WTC11 (cell line): ENCODE measurements at regions not wholly inside any gene's neighbourhood (a gene's known extent, or its start where the extent isn't known, plus 50 kb on each side); places are given as distances from the start of the nearest gene placed in this dataset.

Experiments
- ATF3 ChIP-seq: sonication (generic); formaldehyde crosslinking; conservative IDR thresholded peaks from 2 replicates; pipeline ENCODE4 v1.8.1; 2022; ENCODE audit warnings: mild to moderate bottlenecking, missing genetic modification reagents
- FOXJ3 ChIP-seq: sonication (generic); formaldehyde crosslinking; IDR thresholded peaks from 2 replicates; pipeline ENCODE4 v1.9.0; 2021; ENCODE audit warnings: missing genetic modification reagents, mild to moderate bottlenecking, borderline replicate concordance
- NFE2L1 ChIP-seq: sonication (generic); formaldehyde crosslinking; IDR thresholded peaks from 2 replicates; pipeline ENCODE4 v1.8.1; 2023; ENCODE audit warnings: missing genetic modification reagents
- NFYB ChIP-seq: sonication (generic); formaldehyde crosslinking; conservative IDR thresholded peaks from 2 replicates; pipeline ENCODE4 v1.8.0; 2022; ENCODE audit warnings: low read depth, missing genetic modification reagents
- USF1 ChIP-seq: sonication (generic); formaldehyde crosslinking; IDR thresholded peaks from 2 replicates; pipeline ENCODE4 v1.8.0; 2022; ENCODE audit warnings: mild to moderate bottlenecking, missing genetic modification reagents
- TF ChIP-seq, protein P1 (sequence below): fragments of 200-600 bp; IDR thresholded peaks from 2 replicates; pipeline ENCODE4 v1.8.0; 2022; ENCODE audit warnings: antibody characterized with exemption
- TF ChIP-seq, protein P2 (sequence below): sonication (generic); formaldehyde crosslinking; IDR thresholded peaks from 2 replicates; pipeline ENCODE4 v1.8.1; 2023; ENCODE audit warnings: mild to moderate bottlenecking, missing genetic modification reagents, moderate library complexity

GRCh38 chr5:135163391-135163790 lies 129.4 kb upstream of the PITX1 start:
- TF ChIP-seq, protein P1, sequence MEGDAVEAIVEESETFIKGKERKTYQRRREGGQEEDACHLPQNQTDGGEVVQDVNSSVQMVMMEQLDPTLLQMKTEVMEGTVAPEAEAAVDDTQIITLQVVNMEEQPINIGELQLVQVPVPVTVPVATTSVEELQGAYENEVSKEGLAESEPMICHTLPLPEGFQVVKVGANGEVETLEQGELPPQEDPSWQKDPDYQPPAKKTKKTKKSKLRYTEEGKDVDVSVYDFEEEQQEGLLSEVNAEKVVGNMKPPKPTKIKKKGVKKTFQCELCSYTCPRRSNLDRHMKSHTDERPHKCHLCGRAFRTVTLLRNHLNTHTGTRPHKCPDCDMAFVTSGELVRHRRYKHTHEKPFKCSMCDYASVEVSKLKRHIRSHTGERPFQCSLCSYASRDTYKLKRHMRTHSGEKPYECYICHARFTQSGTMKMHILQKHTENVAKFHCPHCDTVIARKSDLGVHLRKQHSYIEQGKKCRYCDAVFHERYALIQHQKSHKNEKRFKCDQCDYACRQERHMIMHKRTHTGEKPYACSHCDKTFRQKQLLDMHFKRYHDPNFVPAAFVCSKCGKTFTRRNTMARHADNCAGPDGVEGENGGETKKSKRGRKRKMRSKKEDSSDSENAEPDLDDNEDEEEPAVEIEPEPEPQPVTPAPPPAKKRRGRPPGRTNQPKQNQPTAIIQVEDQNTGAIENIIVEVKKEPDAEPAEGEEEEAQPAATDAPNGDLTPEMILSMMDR, result no peak
- TF ChIP-seq ATF3 (CRISPR knock-in tag) (no peak), NFYB (CRISPR knock-in tag) (no peak), NFE2L1 (CRISPR knock-in tag) (no peak), FOXJ3 (no peak), USF1 (CRISPR knock-in tag) (no peak)
- TF ChIP-seq, protein P2, sequence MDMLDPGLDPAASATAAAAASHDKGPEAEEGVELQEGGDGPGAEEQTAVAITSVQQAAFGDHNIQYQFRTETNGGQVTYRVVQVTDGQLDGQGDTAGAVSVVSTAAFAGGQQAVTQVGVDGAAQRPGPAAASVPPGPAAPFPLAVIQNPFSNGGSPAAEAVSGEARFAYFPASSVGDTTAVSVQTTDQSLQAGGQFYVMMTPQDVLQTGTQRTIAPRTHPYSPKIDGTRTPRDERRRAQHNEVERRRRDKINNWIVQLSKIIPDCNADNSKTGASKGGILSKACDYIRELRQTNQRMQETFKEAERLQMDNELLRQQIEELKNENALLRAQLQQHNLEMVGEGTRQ, result no peak
